ENCODE measurements at regions not wholly inside any gene's neighbourhood (a gene's known extent, or its start where the extent isn't known, plus 50 kb on each side); places are given as distances from the start of the nearest gene placed in this dataset.

GRCh38 chr13:85896516-85897450 is 97.6 kb upstream of the SLITRK6 start:
- no peak overlapping the region for H3K27ac ChIP-seq
- 71 to 83% methylated on average over 2 to 3 of the region's 3 CpGs for WGBS, 2 donors
- no peak overlapping the region for H3K4me3 ChIP-seq (replicated peaks in 1 of 3)
- no peaks in the 10 kb centered on the region for H3K27me3 ChIP-seq
- TF ChIP-seq POLR2A (IDR thresholded peaks at IDR 0.05) (no peak), CTCF (IDR thresholded peaks at IDR 0.05) (no peak)
- intact Hi-C loops (cut with DNase I), result no loop called here
- no peaks in the 10 kb centered on the region for H3K4me1 ChIP-seq
- no peaks in the 10 kb centered on the region for H3K36me3 ChIP-seq
- H3K9me3 ChIP-seq, result no peaks in the 10 kb centered on the region
- DNase-seq, result no peak

GRCh38 chr13:85887406-85887805 is 88.2 kb upstream of the SLITRK6 start:
- Histone ChIP-seq H3K4me3 (replicated peaks in 1 of 3) (no peak overlapping the region), H3K27ac (no peak overlapping the region), H3K27me3 (no peaks in the 10 kb centered on the region), H3K4me1 (no peaks in the 10 kb centered on the region), H3K9me3 (no peaks in the 10 kb centered on the region), H3K36me3 (no peaks in the 10 kb centered on the region)
- WGBS, 2 donors, result 53 to 64% methylated on average over 1 of the region's 1 CpG
- no peak for DNase-seq
- TF ChIP-seq POLR2A (IDR thresholded peaks at IDR 0.05) (no peak), CTCF (IDR thresholded peaks at IDR 0.05) (no peak)
- intact Hi-C loops (cut with DNase I), result no loop called here

DNA sequence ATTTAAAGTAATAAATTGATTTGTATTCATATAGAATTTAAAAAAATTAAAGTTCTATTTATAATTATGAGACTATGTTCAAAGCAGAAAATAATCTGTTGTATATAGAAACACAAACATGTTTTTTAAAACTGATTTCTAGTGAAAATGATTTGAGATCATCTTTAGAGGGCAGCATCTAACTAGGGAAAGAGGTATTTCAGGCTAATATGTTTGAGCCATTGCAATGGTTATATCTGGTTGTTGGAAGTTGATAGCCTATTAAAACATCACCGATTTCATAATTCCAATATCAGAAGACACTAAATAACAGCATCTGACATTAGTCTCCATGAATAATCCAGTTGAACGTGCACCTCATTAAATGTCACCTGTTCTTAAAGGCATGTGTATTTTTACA is 79.8 kb upstream of the SLITRK6 start:
- no peak for DNase-seq
- no peak overlapping the region for H3K27ac ChIP-seq
- no peaks in the 10 kb centered on the region for H3K4me1 ChIP-seq
- 78 to 80% methylated on average over 2 of the region's 2 CpGs for WGBS, 2 donors
- TF ChIP-seq POLR2A (IDR thresholded peaks at IDR 0.05), result no peak
- no peak for TF ChIP-seq CTCF (IDR thresholded peaks at IDR 0.05)
- H3K36me3 ChIP-seq, result no peaks in the 10 kb centered on the region
- no peaks in the 10 kb centered on the region for H3K9me3 ChIP-seq
- no peaks in the 10 kb centered on the region for H3K27me3 ChIP-seq
- intact Hi-C loops (cut with DNase I), result no loop called here
- no peak overlapping the region for H3K4me3 ChIP-seq (replicated peaks in 1 of 3)

GRCh38 chr13:85864963-85865530 is 65.8 kb upstream of the SLITRK6 start:
- 58 to 72% methylated on average over 1 of the region's 1 CpG for WGBS, 2 donors
- H3K36me3 ChIP-seq, result no peaks in the 10 kb centered on the region
- DNase-seq, result no peak
- H3K27ac ChIP-seq, result no peak overlapping the region
- no peak overlapping the region for H3K4me3 ChIP-seq (replicated peaks in 1 of 3)
- TF ChIP-seq CTCF (IDR thresholded peaks at IDR 0.05) (no peak), POLR2A (IDR thresholded peaks at IDR 0.05) (no peak)
- intact Hi-C loops (cut with DNase I), result no loop called here
- H3K9me3 ChIP-seq, result no peaks in the 10 kb centered on the region
- H3K27me3 ChIP-seq, result no peaks in the 10 kb centered on the region
- no peaks in the 10 kb centered on the region for H3K4me1 ChIP-seq

All from thyroid gland (tissue), 4 donors.